ENCODE measurements at regions not wholly inside any gene's neighbourhood (a gene's known extent, or its start where the extent isn't known, plus 50 kb on each side); places are given as distances from the start of the nearest gene placed in this dataset.
"Not testable (repeated sequence)": the region's sequence is repeated elsewhere in the genome, so short reads cannot be mapped to it uniquely, and the experiment has no call there.

GRCh38 chr9:19634881-19635280 is 154.0 kb downstream of the SLC24A2 start:
- no peaks in the 10 kb centered on the region for H3K79me2 ChIP-seq (ENCODE audit: insufficient read depth, low read depth)
- no peak for TF ChIP-seq CTCF (conservative IDR thresholded peaks at IDR 0.05; ENCODE audit: low read depth, low read length)
- H2AFZ ChIP-seq (ENCODE audit: low read depth): no peak overlapping the region
- no peaks in the 10 kb centered on the region for H4K20me1 ChIP-seq (ENCODE audit: insufficient read depth)
- no peak overlapping the region for H3K4me3 ChIP-seq (IDR thresholded peaks at IDR 0.05; ENCODE audit: insufficient read depth, low read depth, low read length)
- no peak overlapping the region for H3K27ac ChIP-seq
- H3K36me3 ChIP-seq (ENCODE audit: insufficient read depth): no peaks in the 10 kb centered on the region
- no peak overlapping the region for H3K4me2 ChIP-seq
- H3K4me1 ChIP-seq (ENCODE audit: low read depth, poor library complexity, severe bottlenecking): no peaks in the 10 kb centered on the region
- H3K9ac ChIP-seq: no peak overlapping the region
- no peaks in the 10 kb centered on the region for H3K27me3 ChIP-seq (ENCODE audit: insufficient read depth, low read depth)

GRCh38 chr9:19631181-19631580 is 157.7 kb downstream of the SLC24A2 start:
- Histone ChIP-seq H3K36me3 (ENCODE audit: insufficient read depth) (no peaks in the 10 kb centered on the region), H3K4me1 (ENCODE audit: low read depth, poor library complexity, severe bottlenecking) (no peaks in the 10 kb centered on the region), H4K20me1 (ENCODE audit: insufficient read depth) (no peaks in the 10 kb centered on the region), H2AFZ (ENCODE audit: low read depth) (no peak overlapping the region), H3K9ac (no peak overlapping the region), H3K27ac (no peak overlapping the region), H3K4me2 (no peak overlapping the region), H3K4me3 (IDR thresholded peaks at IDR 0.05; ENCODE audit: insufficient read depth, low read depth, low read length) (no peak overlapping the region), H3K79me2 (ENCODE audit: insufficient read depth, low read depth) (no peaks in the 10 kb centered on the region), H3K27me3 (ENCODE audit: insufficient read depth, low read depth) (no peaks in the 10 kb centered on the region)
- no peak for TF ChIP-seq CTCF (conservative IDR thresholded peaks at IDR 0.05; ENCODE audit: low read depth, low read length)

GRCh38 chr9:19630760-19631159 is 158.1 kb downstream of the SLC24A2 start:
- TF ChIP-seq CTCF (conservative IDR thresholded peaks at IDR 0.05; ENCODE audit: low read depth, low read length): no peak
- no peaks in the 10 kb centered on the region for H3K4me1 ChIP-seq (ENCODE audit: low read depth, poor library complexity, severe bottlenecking)
- H3K27me3 ChIP-seq (ENCODE audit: insufficient read depth, low read depth): no peaks in the 10 kb centered on the region
- no peaks in the 10 kb centered on the region for H3K79me2 ChIP-seq (ENCODE audit: insufficient read depth, low read depth)
- H3K4me3 ChIP-seq (IDR thresholded peaks at IDR 0.05; ENCODE audit: insufficient read depth, low read depth, low read length): no peak overlapping the region
- H3K27ac ChIP-seq: no peak overlapping the region
- no peaks in the 10 kb centered on the region for H4K20me1 ChIP-seq (ENCODE audit: insufficient read depth)
- no peak overlapping the region for H2AFZ ChIP-seq (ENCODE audit: low read depth)
- H3K36me3 ChIP-seq (ENCODE audit: insufficient read depth): no peaks in the 10 kb centered on the region
- no peak overlapping the region for H3K4me2 ChIP-seq
- H3K9ac ChIP-seq: no peak overlapping the region

- H3K27ac ChIP-seq: no peak overlapping the region
These were observed 159.3 kb downstream of the SLC24A2 start for GRCh38 chr9:19629488-19629887.

GRCh38 chr9:19625426-19625825 is 163.4 kb downstream of the SLC24A2 start:
- not testable (repeated sequence) for H3K27ac ChIP-seq; H3K9ac ChIP-seq; H3K4me3 ChIP-seq (IDR thresholded peaks at IDR 0.05; ENCODE audit: insufficient read depth, low read depth, low read length); H3K4me1 ChIP-seq (ENCODE audit: low read depth, poor library complexity, severe bottlenecking); H4K20me1 ChIP-seq (ENCODE audit: insufficient read depth); H3K27me3 ChIP-seq (ENCODE audit: insufficient read depth, low read depth); H3K4me2 ChIP-seq; H3K36me3 ChIP-seq (ENCODE audit: insufficient read depth); H3K79me2 ChIP-seq (ENCODE audit: insufficient read depth, low read depth); H2AFZ ChIP-seq (ENCODE audit: low read depth)

More at GRCh38 chr9:19629488-19629887, 159.3 kb downstream of the SLC24A2 start:
- no peak overlapping the region for H3K4me3 ChIP-seq (IDR thresholded peaks at IDR 0.05; ENCODE audit: insufficient read depth, low read depth, low read length)
- no peak overlapping the region for H2AFZ ChIP-seq (ENCODE audit: low read depth)
- no peaks in the 10 kb centered on the region for H3K4me1 ChIP-seq (ENCODE audit: low read depth, poor library complexity, severe bottlenecking)
- no peaks in the 10 kb centered on the region for H3K27me3 ChIP-seq (ENCODE audit: insufficient read depth, low read depth)
- H3K36me3 ChIP-seq (ENCODE audit: insufficient read depth): no peaks in the 10 kb centered on the region
- H3K79me2 ChIP-seq (ENCODE audit: insufficient read depth, low read depth): no peaks in the 10 kb centered on the region
- no peak overlapping the region for H3K4me2 ChIP-seq
- TF ChIP-seq CTCF (conservative IDR thresholded peaks at IDR 0.05; ENCODE audit: low read depth, low read length): 0 out of 2 replicates have a peak, but pooled peaks have one; percentile 19
- H3K9ac ChIP-seq: no peak overlapping the region
- no peaks in the 10 kb centered on the region for H4K20me1 ChIP-seq (ENCODE audit: insufficient read depth)
